ENCODE measurements at regions not wholly inside any gene's neighbourhood (a gene's known extent, or its start where the extent isn't known, plus 50 kb on each side); places are given as distances from the start of the nearest gene placed in this dataset.

GRCh38 chr3:76514836-76515235 is 525.1 kb upstream of the ROBO2 start:
- no peak for TF ChIP-seq POLR2A (IDR thresholded peaks at IDR 0.05)
- no peak for TF ChIP-seq CTCF (IDR thresholded peaks at IDR 0.05 in 4 of 5, conservative IDR thresholded peaks at IDR 0.05 in 1 of 5)
